K562 (cell line): ENCODE measurements at regions not wholly inside any gene's neighbourhood (a gene's known extent, or its start where the extent isn't known, plus 50 kb on each side); places are given as distances from the start of the nearest gene placed in this dataset.

ENCODE experiments used
- ATAC-seq: fragments of 200-7000 bp; cut with Tn5 transposase; 3 replicates; pipeline ENCODE4 v1.9.1; 2020; ENCODE audit warnings: moderate library complexity
- BruUV-seq: library from RNA; stranded (reverse); fragments of 400-500 nt; replicated peaks from 2 replicates; lab custom pipeline; 2021; lab: Mats Ljungman, UMichigan
- CTCF ChIA-PET: fragments of 300-600 bp; formaldehyde crosslinking; extraction: SDS; loops from one replicate; lab custom pipeline; 2021; ENCODE audit warnings: low intra/inter-chr PET ratio; lab: Yijun Ruan, JAX
- POLR2A ChIA-PET: fragments of 300-600, 350-650 bp; sonication (Branson Sonifier 250); formaldehyde crosslinking; extraction: SDS; loops from one replicate; lab custom pipeline; 2021; ENCODE audit warnings: antibody characterized with exemption, inconsistent platforms; lab: Yijun Ruan, JAX
- DNase-seq, 4 experiments: peaks; one replicate each; pipeline versions ENCODE4 v3.0.0 to v3.0.0-alpha.2; 2011 to 2018; ENCODE audit warnings: low spot score in 3 of 4, mixed read lengths in 3 of 4; ENCODE audit errors: extremely low read depth in 1 of 4
- FAIRE-seq: peaks from 2 replicates; lab custom pipeline; 2011; peaks lifted over from hg19 to GRCh38; lab: Jason Lieb, UNC
- H2AFZ ChIP-seq: 2 replicates; pipeline ENCODE4 v1.6.0; 2011; ENCODE audit warnings: low read depth, low read length, control low read depth, inconsistent platforms
- H3K27ac ChIP-seq: fragments of 200-600 bp; 3 replicates; pipeline ENCODE4 v1.8.0; 2011; ENCODE audit warnings: low read depth, mild to moderate bottlenecking, control low read depth, inconsistent platforms, low read length, moderate library complexity, mixed read lengths; ENCODE audit errors: extremely low read depth
- H3K27me3 ChIP-seq, 2 experiments: fragments of 300-600 bp in 1 of 2; 2 replicates in 1 of 2; 3 replicates in 1 of 2; pipeline versions ENCODE4 v1.6.0 to v1.8.0; 2011; ENCODE audit warnings: inconsistent platforms in 2 of 2, low read length in 2 of 2, mild to moderate bottlenecking in 1 of 2, mixed read lengths in 1 of 2, moderate library complexity in 1 of 2; ENCODE audit not compliant: control insufficient read depth in 2 of 2, insufficient read depth in 2 of 2
- H3K36me3 ChIP-seq: fragments of 300-600 bp; 3 replicates; pipeline ENCODE4 v1.8.0; 2011; ENCODE audit warnings: mild to moderate bottlenecking, low read length, inconsistent platforms; ENCODE audit not compliant: control insufficient read depth, insufficient read depth
- H3K4me1 ChIP-seq, 2 experiments: fragments of 200-600 bp in 1 of 2; replicated peaks in 1 of 2; 2 replicates in 1 of 2; 3 replicates in 1 of 2; pipeline versions ENCODE4 v1.5.1 to v1.8.0; 2011; ENCODE audit warnings: inconsistent platforms in 2 of 2, low read length in 2 of 2, mild to moderate bottlenecking in 1 of 2, mixed read lengths in 1 of 2, moderate library complexity in 1 of 2; ENCODE audit not compliant: control insufficient read depth in 2 of 2, insufficient read depth in 2 of 2
- H3K4me2 ChIP-seq: 2 replicates; pipeline ENCODE4 v1.6.1; 2011; ENCODE audit warnings: low read length, control low read depth, inconsistent platforms, mixed read lengths; ENCODE audit not compliant: insufficient read depth
- H3K4me3 ChIP-seq: fragments of 200-600 bp; sonication (generic), shearing (Covaris generic); 2 replicates; pipeline ENCODE4 v1.5.1; 2016; ENCODE audit warnings: control low read depth, inconsistent platforms
- H3K79me2 ChIP-seq: fragments of 200-600 bp; 3 replicates; pipeline ENCODE4 v1.8.0; 2011; ENCODE audit warnings: low read length, inconsistent platforms; ENCODE audit not compliant: control insufficient read depth, insufficient read depth
- H3K9ac ChIP-seq, 2 experiments: 2 replicates each; pipeline versions ENCODE4 v1.6.0 to v1.6.1; 2011; ENCODE audit warnings: low read depth in 2 of 2, low read length in 2 of 2, control low read depth in 1 of 2, inconsistent platforms in 1 of 2, mild to moderate bottlenecking in 1 of 2, mixed read lengths in 1 of 2; ENCODE audit not compliant: insufficient read depth in 1 of 2
- H3K9me1 ChIP-seq: one replicate; pipeline ENCODE4 v1.6.0; 2011; ENCODE audit warnings: inconsistent platforms, mild to moderate bottlenecking, low read length, moderate library complexity; ENCODE audit not compliant: control insufficient read depth, insufficient read depth
- H3K9me3 ChIP-seq: replicated peaks from 2 replicates; pipeline ENCODE4 v1.5.1; 2011; ENCODE audit warnings: low read depth, low read length, inconsistent platforms; ENCODE audit not compliant: control insufficient read depth, insufficient read depth
- H4K20me1 ChIP-seq: replicated peaks from 2 replicates; pipeline ENCODE4 v1.6.1; 2011; ENCODE audit warnings: low read length, inconsistent platforms, mixed read lengths; ENCODE audit not compliant: control insufficient read depth, insufficient read depth
- BHLHE40 ChIP-seq: IDR thresholded peaks from 2 replicates; pipeline ENCODE4 v1.6.1; 2011; ENCODE audit warnings: low read length, improper control_type of control experiment
- CBX8 ChIP-seq: fragments of 200-600 bp; sonication (generic); IDR thresholded peaks from 2 replicates; pipeline ENCODE4 v1.6.1; 2012; ENCODE audit warnings: borderline replicate concordance, mixed run types, low read depth, mild to moderate bottlenecking, moderate library complexity, mixed read lengths, low read length, control low read depth, inconsistent platforms; ENCODE audit not compliant: poor library complexity, severe bottlenecking; ENCODE audit errors: extremely low read depth
- HBP1 ChIP-seq: fragments of 450-650 bp; formaldehyde crosslinking; IDR thresholded peaks from 2 replicates; pipeline ENCODE4 v1.4.0; 2022; ENCODE audit warnings: missing genetic modification characterization
- HCFC1 ChIP-seq: IDR thresholded peaks from 2 replicates; pipeline ENCODE4 v1.6.1; 2012; ENCODE audit warnings: low read depth, low read length, improper control_type of control experiment
- ILF3 ChIP-seq: fragments of 450-650 bp; IDR thresholded peaks from 2 replicates; pipeline ENCODE4 v1.6.1; 2018; ENCODE audit warnings: antibody characterized with exemption, mild to moderate bottlenecking, moderate library complexity, borderline replicate concordance
- KLF16 ChIP-seq: IDR thresholded peaks from 2 replicates; pipeline ENCODE4 v1.6.1; 2016; ENCODE audit warnings: antibody characterized with exemption
- POLR3G ChIP-seq: IDR thresholded peaks from 2 replicates; pipeline ENCODE4 v1.6.1; 2011; ENCODE audit not compliant: insufficient read length, insufficient replicate concordance; ENCODE audit errors: extremely low read depth
- TFAM ChIP-seq: fragments of 250-450 bp; sonication (Bioruptor Pico); conservative IDR thresholded peaks from 2 replicates; pipeline ENCODE4 v1.5.0; 2021; ENCODE audit warnings: mild to moderate bottlenecking, moderate library complexity
- ZNF124 ChIP-seq: sonication (generic); formaldehyde crosslinking; IDR thresholded peaks from 2 replicates; pipeline ENCODE4 v1.8.1; 2022; ENCODE audit warnings: missing genetic modification reagents
- ZNF717 ChIP-seq: fragments of 250-450 bp; sonication (Bioruptor Pico); IDR thresholded peaks from 2 replicates; pipeline ENCODE4 v1.5.0; 2021
- WGBS: fragments of 100-300 bp; shearing (Covaris generic); methylation state at CpG from one replicate; pipeline ENCODE4 v1.1.6; 2016; ENCODE audit warnings: low coverage, mixed read lengths; ENCODE audit not compliant: insufficient coverage; ENCODE audit errors: missing lambda C conversion rate; 5-methylcytosine and 5-hydroxymethylcytosine counted together
- in situ Hi-C: fragments of 300-500 bp; cut with MboI; formaldehyde crosslinking; loops from 4 replicates; pipeline ENCODE4 v1.15.0; 2018; ENCODE audit warnings: inconsistent platforms, mixed read lengths
- intact Hi-C: fragments of 100-400 bp; cut with micrococcal nuclease; formaldehyde crosslinking; loops from 2 replicates; pipeline ENCODE4 v1.14.2; 2022
- TF ChIP-seq, protein P1 (sequence below): fragments of 200-800 bp; sonication (Bioruptor generic); IDR thresholded peaks from 2 replicates; pipeline ENCODE4 v1.6.1; 2017; ENCODE audit warnings: missing genetic modification characterization, missing compliant biosample characterization

DNA sequence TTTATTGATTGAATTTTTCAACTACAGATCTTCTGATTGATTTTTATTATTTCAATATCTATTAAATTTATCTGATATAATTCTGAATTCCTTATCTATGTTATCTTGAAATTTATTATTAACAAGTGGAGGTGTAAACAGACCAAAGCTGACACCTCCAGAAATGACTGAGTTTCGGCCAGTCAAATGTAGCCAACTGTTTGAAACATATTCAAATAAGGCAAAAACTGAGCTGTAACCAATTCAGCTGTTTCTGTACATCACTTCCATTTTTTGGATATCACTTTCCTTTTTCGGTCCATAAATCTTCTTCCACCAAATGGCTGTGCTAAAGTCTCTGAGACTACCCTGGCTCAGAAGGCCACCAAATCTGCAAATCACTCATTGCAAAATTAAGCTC is 2127.3 kb upstream of the AGA start:
- BruUV-seq = no TSS peak
- CTCF ChIA-PET = no interaction called here
- H3K9me1 ChIP-seq = no peaks in the 10 kb centered on the region
- no peaks in the 10 kb centered on the region for H4K20me1 ChIP-seq
- TF ChIP-seq KLF16 (no peak), TFAM (no peak), ZNF717 (CRISPR knock-in tag) (no peak), BHLHE40 (no peak), ZNF124 (CRISPR knock-in tag) (no peak), HBP1 (no peak), POLR3G (no peak), HCFC1 (no peak), ILF3 (no peak), CBX8 (no peak)
- TF ChIP-seq, protein P1, sequence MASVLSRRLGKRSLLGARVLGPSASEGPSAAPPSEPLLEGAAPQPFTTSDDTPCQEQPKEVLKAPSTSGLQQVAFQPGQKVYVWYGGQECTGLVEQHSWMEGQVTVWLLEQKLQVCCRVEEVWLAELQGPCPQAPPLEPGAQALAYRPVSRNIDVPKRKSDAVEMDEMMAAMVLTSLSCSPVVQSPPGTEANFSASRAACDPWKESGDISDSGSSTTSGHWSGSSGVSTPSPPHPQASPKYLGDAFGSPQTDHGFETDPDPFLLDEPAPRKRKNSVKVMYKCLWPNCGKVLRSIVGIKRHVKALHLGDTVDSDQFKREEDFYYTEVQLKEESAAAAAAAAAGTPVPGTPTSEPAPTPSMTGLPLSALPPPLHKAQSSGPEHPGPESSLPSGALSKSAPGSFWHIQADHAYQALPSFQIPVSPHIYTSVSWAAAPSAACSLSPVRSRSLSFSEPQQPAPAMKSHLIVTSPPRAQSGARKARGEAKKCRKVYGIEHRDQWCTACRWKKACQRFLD (CRISPR knock-in tag) = no peak
- no peak for FAIRE-seq
- no peak overlapping the region for H3K4me2 ChIP-seq
- H3K4me1 ChIP-seq = no peaks in the 10 kb centered on the region
- H3K9ac ChIP-seq = no peak overlapping the region
- no peak overlapping the region for H3K4me3 ChIP-seq
- ATAC-seq = no peak
- H3K9me3 ChIP-seq = no peaks in the 10 kb centered on the region
- H3K36me3 ChIP-seq = no peaks in the 10 kb centered on the region
- intact Hi-C loops (no loop called here), in situ Hi-C loops (no loop called here)
- no peak overlapping the region for H2AFZ ChIP-seq
- no peak overlapping the region for H3K27ac ChIP-seq
- POLR2A ChIA-PET = no interaction called here
- no peak for DNase-seq
- no peaks in the 10 kb centered on the region for H3K27me3 ChIP-seq
- no peaks in the 10 kb centered on the region for H3K79me2 ChIP-seq
- WGBS = 0% methylated on average over 2 of the region's 2 CpGs
